GM23338 (cell line): ENCODE measurements at regions not wholly inside any gene's neighbourhood (a gene's known extent, or its start where the extent isn't known, plus 50 kb on each side); places are given as distances from the start of the nearest gene placed in this dataset.
A peak's percentile ranks its signal among the peaks of the same experiment; 100 is the strongest.

Experiments used
- ATAC-seq: fragments of 200-7000 bp; cut with Tn5 transposase; 3 replicates; pipeline ENCODE4 v1.9.1; 2020
- DNase-seq: peaks from one replicate; pipeline ENCODE4 v3.0.0-alpha.2; 2015; ENCODE audit warnings: low spot score
- H2AFZ ChIP-seq: fragments of 200-600 bp; sonication (generic); 2 replicates; pipeline ENCODE4 v1.8.0; 2016; ENCODE audit warnings: antibody characterized with exemption, mild to moderate bottlenecking, moderate library complexity
- H3F3A ChIP-seq: fragments of 200-600 bp; sonication (generic); replicated peaks from 2 replicates; pipeline ENCODE4 v1.8.0; 2017; ENCODE audit warnings: antibody characterized with exemption, mixed run types, low read depth
- H3K27ac ChIP-seq: fragments of 200-600 bp; sonication (generic); 2 replicates; pipeline ENCODE4 v1.6.1; 2016; ENCODE audit warnings: low read depth
- H3K27me3 ChIP-seq: fragments of 200-600 bp; sonication (generic); 2 replicates; pipeline ENCODE4 v1.8.0; 2016; ENCODE audit warnings: mild to moderate bottlenecking, mixed run types, moderate library complexity; ENCODE audit not compliant: insufficient read depth
- H3K36me3 ChIP-seq: fragments of 200-600 bp; sonication (generic); 2 replicates; pipeline ENCODE4 v1.8.0; 2016; ENCODE audit warnings: mild to moderate bottlenecking; ENCODE audit not compliant: insufficient read depth
- H3K4me1 ChIP-seq: fragments of 200-600 bp; sonication (generic); 2 replicates; pipeline ENCODE4 v1.8.0; 2016; ENCODE audit warnings: mild to moderate bottlenecking, moderate library complexity; ENCODE audit not compliant: insufficient read depth
- H3K4me2 ChIP-seq: fragments of 200-600 bp; sonication (generic); 2 replicates; pipeline ENCODE4 v1.7.1; 2017; ENCODE audit warnings: mixed run types
- H3K4me3 ChIP-seq: fragments of 200-600 bp; sonication (generic); 2 replicates; pipeline ENCODE4 v1.6.1; 2016; ENCODE audit warnings: mixed run types
- H3K79me2 ChIP-seq: fragments of 200-600 bp; sonication (generic); replicated peaks from 2 replicates; pipeline ENCODE4 v1.8.0; 2017; ENCODE audit warnings: mild to moderate bottlenecking; ENCODE audit not compliant: insufficient read depth
- H3K9me2 ChIP-seq: fragments of 200-600 bp; sonication (generic); 2 replicates; pipeline ENCODE4 v1.8.0; 2017; ENCODE audit not compliant: insufficient read depth
- H4K20me1 ChIP-seq: fragments of 200-600 bp; sonication (generic); replicated peaks from 2 replicates; pipeline ENCODE4 v1.8.0; 2017; ENCODE audit warnings: mild to moderate bottlenecking; ENCODE audit not compliant: insufficient read depth
- H3K27ac Mint-ChIP-seq: 2 replicates; pipeline ENCODE4 v1.8.0; 2020; ENCODE audit warnings: inconsistent platforms, mild to moderate bottlenecking, moderate library complexity, mixed read lengths
- H3K27me3 Mint-ChIP-seq: 3 replicates; pipeline ENCODE4 v1.8.0; 2022; ENCODE audit warnings: low read depth, mild to moderate bottlenecking, moderate library complexity, mixed read lengths, inconsistent platforms; ENCODE audit not compliant: insufficient read depth, poor library complexity
- H3K36me3 Mint-ChIP-seq: 3 replicates; pipeline ENCODE4 v1.8.0; 2021; ENCODE audit warnings: low read depth, mild to moderate bottlenecking, inconsistent platforms, moderate library complexity, mixed read lengths
- H3K4me1 Mint-ChIP-seq: 3 replicates; pipeline ENCODE4 v1.8.0; 2020; ENCODE audit warnings: mild to moderate bottlenecking, inconsistent platforms, mixed read lengths
- H3K4me3 Mint-ChIP-seq: 3 replicates; pipeline ENCODE4 v1.8.0; 2021; ENCODE audit warnings: moderate library complexity, mild to moderate bottlenecking, inconsistent platforms, mixed read lengths
- H3K9me3 Mint-ChIP-seq: 3 replicates; pipeline ENCODE4 v1.8.0; 2020; ENCODE audit warnings: moderate library complexity, mild to moderate bottlenecking, inconsistent platforms, mixed read lengths
- ETS1 ChIP-seq: IDR thresholded peaks from 2 replicates; pipeline ENCODE4 v1.6.1; 2016; ENCODE audit warnings: antibody characterized with exemption
- EZH2 ChIP-seq: fragments of 200-600 bp; sonication (generic); IDR thresholded peaks from one replicate; pipeline ENCODE4 v1.8.0; 2017; ENCODE audit warnings: antibody characterized with exemption, mild to moderate bottlenecking, low read depth; ENCODE audit not compliant: unreplicated experiment
- EZH2phosphoT487 ChIP-seq: fragments of 200-600 bp; sonication (generic); IDR thresholded peaks from one replicate; pipeline ENCODE4 v1.8.1; 2018; ENCODE audit warnings: antibody characterized with exemption; ENCODE audit not compliant: unreplicated experiment
- JUNB ChIP-seq: IDR thresholded peaks from one replicate; pipeline ENCODE4 v1.6.1; 2016; ENCODE audit warnings: antibody characterized with exemption; ENCODE audit not compliant: unreplicated experiment
- NANOG ChIP-seq: IDR thresholded peaks from 2 replicates; pipeline ENCODE4 v1.6.1; 2016; ENCODE audit warnings: antibody characterized with exemption, borderline replicate concordance
- STAT1 ChIP-seq: IDR thresholded peaks from one replicate; pipeline ENCODE4 v1.6.1; 2016; ENCODE audit warnings: antibody characterized with exemption; ENCODE audit not compliant: unreplicated experiment
- ZNF114 ChIP-seq: fragments of 250-450 bp; sonication (Bioruptor Pico); IDR thresholded peaks from 2 replicates; pipeline ENCODE4 v1.5.0; 2020; ENCODE audit warnings: mild to moderate bottlenecking, moderate library complexity
- ZNF462 ChIP-seq: fragments of 250-450 bp; sonication (Bioruptor Pico); IDR thresholded peaks from 2 replicates; pipeline ENCODE4 v1.5.0; 2020; ENCODE audit warnings: mild to moderate bottlenecking, moderate library complexity

- TF ChIP-seq ZNF462 = no peak
- no peak for TF ChIP-seq STAT1
- TF ChIP-seq NANOG = no peak
- no peak for TF ChIP-seq ETS1
- no peak for TF ChIP-seq EZH2
- no peak for TF ChIP-seq JUNB
- no peak for TF ChIP-seq ZNF114
Measured at GRCh38 chr6:21800948-21801438, 207.4 kb downstream of the SOX4 start (continued).

GRCh38 chr6:21801446-21802174 lies 208.1 kb downstream of the SOX4 start:
- Histone ChIP-seq H3F3A (no peaks in the 10 kb centered on the region), H3K4me1 (peaks cover 22% of the 10 kb centered on the region), H3K79me2 (peaks cover 69% of the 10 kb centered on the region), H3K27ac (no peak overlapping the region), H3K4me2 (peak overlapping the region; percentile 64), H4K20me1 (0 out of 2 replicates have a peak, but pooled peaks cover 7% of the 10 kb centered on the region), H3K4me3 (no peak overlapping the region), H3K9me2 (no peaks in the 10 kb centered on the region), H2AFZ (no peak overlapping the region), H3K27me3 (no peaks in the 10 kb centered on the region), H3K36me3 (no peaks in the 10 kb centered on the region)
- DNase-seq (no peak), ATAC-seq (no peak)
- Mint-ChIP-seq H3K4me1 (peaks cover 32% of the 10 kb centered on the region), H3K27ac (peak overlapping the region; percentile 24; the same call in 1 of the 2 replicates), H3K36me3 (peaks cover 33% of the 10 kb centered on the region), H3K27me3 (peaks cover 7% of the 10 kb centered on the region), H3K4me3 (no peak overlapping the region), H3K9me3 (peaks cover 16% of the 10 kb centered on the region)
- no peak for TF ChIP-seq EZH2phosphoT487
- no peak for TF ChIP-seq STAT1
- TF ChIP-seq NANOG = no peak
- TF ChIP-seq ZNF462 = no peak
